GM18520 (cell line): ENCODE measurements at regions not wholly inside any gene's neighbourhood (a gene's known extent, or its start where the extent isn't known, plus 50 kb on each side); places are given as distances from the start of the nearest gene placed in this dataset.

Experiments
- ATAC-seq: cut with Tn5 transposase; IDR thresholded peaks from one replicate; pipeline ENCODE4 v1.9.1; 2021; ENCODE audit not compliant: unreplicated experiment

- no peak for ATAC-seq
Measured at GRCh38 chr15:46682969-46683791, 1034.1 kb upstream of the SEMA6D start.

DNA sequence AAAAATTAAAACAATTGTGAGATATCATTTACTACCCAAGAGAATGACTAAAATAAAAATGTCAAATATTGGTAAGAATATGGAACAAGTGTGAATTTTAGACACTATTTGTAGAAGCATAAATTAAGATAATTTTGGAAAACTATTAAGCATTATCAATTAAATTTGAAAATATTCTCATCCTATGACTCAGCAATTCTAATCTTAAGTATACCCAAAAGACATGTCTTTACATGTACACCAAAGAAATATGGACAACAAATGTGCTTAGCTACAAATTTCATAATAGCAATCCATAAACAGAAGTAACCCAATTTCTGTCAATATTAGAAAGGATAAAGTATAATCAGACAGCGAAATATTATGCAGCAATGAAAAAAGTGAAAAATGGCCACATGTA lies 1032.2 kb upstream of the SEMA6D start:
- ATAC-seq, result no peak

- no peak for ATAC-seq
Measured at GRCh38 chr15:46685681-46686080, 1031.6 kb upstream of the SEMA6D start.

DNA sequence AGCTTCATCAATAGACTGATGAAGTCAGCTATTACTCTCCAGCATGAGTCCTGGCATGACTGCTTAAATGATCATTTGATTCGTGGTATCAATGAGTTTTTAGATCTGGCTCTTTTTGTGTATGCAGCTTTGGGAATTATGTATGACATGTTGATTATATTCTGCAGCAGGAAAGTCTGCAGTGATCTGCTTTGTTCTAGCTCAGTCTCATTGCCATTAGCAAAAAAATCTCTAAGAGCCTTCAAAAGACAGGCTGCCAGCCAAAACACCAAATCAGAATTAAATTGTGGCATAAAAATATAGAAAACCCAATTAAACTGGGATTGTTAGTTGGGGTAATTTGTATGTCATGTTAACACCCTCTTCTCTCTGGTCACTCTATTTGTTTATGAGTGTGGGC lies 1021.0 kb upstream of the SEMA6D start:
- no peak for ATAC-seq

DNA sequence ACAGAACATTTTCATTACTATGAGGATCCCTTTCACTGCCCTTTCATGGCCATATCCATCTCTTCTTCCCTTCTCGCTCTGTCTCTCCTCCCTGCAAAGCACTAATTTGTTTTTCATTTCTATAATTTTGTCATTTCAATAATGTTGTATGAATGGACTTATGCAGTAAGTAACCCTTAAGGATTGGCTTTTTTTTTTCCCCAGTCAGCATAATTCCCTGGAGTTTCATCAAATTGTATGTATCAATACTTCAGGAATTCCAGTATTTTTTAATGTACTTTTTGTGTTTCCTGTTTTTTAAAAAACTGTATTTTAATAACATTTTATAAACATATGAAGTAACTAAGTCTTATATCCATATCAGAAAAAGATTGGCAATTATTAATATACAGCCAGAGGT lies 1016.0 kb upstream of the SEMA6D start:
- ATAC-seq, result no peak

DNA sequence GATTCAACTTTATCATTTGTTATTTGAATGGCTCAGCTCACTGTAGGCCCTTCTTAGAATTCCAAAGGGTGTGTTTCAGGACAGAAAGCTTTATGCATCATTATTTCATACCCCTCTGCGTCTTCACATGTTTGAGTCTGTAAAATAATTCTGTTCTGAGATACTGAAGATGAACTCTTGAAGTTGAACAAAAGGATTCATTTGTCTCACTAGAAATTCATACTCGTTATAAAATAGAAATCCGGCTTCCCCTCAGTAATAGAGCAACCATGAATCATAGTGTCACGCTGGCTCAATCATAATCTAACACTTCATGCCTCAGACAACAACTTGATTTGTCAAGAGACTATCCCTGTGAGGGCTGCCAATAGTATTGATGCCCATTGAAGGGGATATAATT lies 1015.4 kb upstream of the SEMA6D start:
- no peak for ATAC-seq

GRCh38 chr15:46703020-46703861 lies 1014.1 kb upstream of the SEMA6D start:
- no peak for ATAC-seq

GRCh38 chr15:46703871-46704637 lies 1013.3 kb upstream of the SEMA6D start:
- ATAC-seq, result no peak

GRCh38 chr15:46707452-46707851 lies 1009.9 kb upstream of the SEMA6D start:
- no peak for ATAC-seq

GRCh38 chr15:46708226-46708625 lies 1009.1 kb upstream of the SEMA6D start:
- no peak for ATAC-seq

GRCh38 chr15:46709460-46710083 lies 1007.7 kb upstream of the SEMA6D start:
- ATAC-seq, result no peak

DNA sequence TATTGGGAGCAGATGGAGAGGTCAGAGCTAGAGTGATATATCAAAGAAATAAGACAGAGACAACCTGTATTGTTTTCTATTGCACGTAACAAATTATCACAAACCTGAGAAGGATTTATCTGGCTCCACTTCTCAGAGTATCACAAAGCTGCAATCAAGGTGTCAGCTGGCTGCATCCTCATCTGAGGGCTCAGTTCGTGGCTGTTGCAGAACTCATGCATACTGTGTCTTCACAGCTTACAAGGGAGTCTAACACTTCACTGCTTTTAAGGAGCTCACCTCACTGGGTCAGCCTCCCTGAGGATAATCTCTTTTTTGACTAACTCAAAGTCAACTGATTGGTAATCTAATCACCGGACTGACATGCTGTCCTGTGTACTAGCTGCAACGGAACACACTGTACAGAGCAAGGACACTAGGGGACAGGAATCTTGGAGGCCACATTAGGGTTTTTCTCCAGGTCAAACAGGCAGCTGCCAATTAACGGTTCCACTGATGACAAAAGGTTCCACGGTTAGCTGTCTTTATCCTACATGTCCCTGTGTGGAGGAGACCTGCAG lies 1006.8 kb upstream of the SEMA6D start:
- no peak for ATAC-seq

GRCh38 chr15:46713045-46713444 lies 1004.3 kb upstream of the SEMA6D start:
- ATAC-seq, result no peak

DNA sequence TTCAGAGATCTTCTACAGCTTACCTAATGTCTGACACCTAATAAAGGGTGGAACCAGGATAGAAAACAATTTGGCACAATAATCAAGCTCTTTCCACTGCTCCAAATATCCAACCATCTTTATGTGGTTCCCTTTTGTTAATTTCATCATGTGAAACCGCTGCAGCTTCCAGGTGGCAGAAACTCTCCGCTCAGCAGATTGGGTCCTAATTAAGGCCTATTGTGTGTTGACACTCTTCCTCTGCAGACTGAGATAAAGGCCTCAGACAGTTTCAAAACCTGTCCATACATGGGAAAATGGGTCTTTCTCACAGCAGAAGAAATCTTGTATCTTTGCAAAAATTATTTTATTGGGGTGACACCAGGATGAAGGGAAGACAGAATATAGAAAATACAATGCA lies 1002.4 kb upstream of the SEMA6D start:
- no peak for ATAC-seq

- no peak for ATAC-seq
Measured at GRCh38 chr15:46723308-46723707, 994.0 kb upstream of the SEMA6D start.

- ATAC-seq, result no peak
Measured at GRCh38 chr15:46732060-46732459, 985.2 kb upstream of the SEMA6D start.

DNA sequence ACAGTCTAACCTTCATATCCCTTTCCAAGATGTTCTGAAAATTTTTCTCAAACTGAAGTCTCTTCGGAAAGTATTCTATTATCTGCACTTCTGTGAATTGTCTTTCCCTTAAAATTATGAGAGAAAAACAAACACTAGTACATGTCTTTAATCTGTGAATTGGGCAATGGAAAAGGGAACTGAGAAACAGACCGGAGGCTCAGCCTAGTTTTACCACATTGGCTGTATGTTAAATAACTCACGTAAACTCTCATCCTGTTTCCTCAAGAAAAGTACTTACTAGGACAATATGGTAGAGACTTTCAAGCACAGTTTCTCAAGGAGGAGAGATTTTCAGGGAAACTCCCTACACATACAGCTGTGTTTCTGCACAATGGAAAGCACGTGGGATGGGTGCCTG lies 982.2 kb upstream of the SEMA6D start:
- no peak for ATAC-seq

- ATAC-seq, result no peak
Measured at GRCh38 chr15:46751303-46751702, 966.0 kb upstream of the SEMA6D start.

GRCh38 chr15:46753946-46754345 lies 963.4 kb upstream of the SEMA6D start:
- no peak for ATAC-seq

GRCh38 chr15:46763091-46763490 lies 954.2 kb upstream of the SEMA6D start:
- ATAC-seq, result no peak

- no peak for ATAC-seq
Measured at GRCh38 chr15:46764851-46765250, 952.5 kb upstream of the SEMA6D start.
